Endodermal cell (in vitro differentiated cells): ENCODE measurements at regions not wholly inside any gene's neighbourhood (a gene's known extent, or its start where the extent isn't known, plus 50 kb on each side); places are given as distances from the start of the nearest gene placed in this dataset.
A peak's percentile ranks its signal among the peaks of the same experiment; 100 is the strongest.

ENCODE experiments used
- DNase-seq: peaks from one replicate; pipeline ENCODE4 v3.0.0-alpha.2; 2017
- H3K27ac ChIP-seq: 2 replicates; pipeline ENCODE4 v1.5.1; 2013; ENCODE audit warnings: mild to moderate bottlenecking, low read depth, low read length, moderate library complexity
- H3K27me3 ChIP-seq: 2 replicates; pipeline ENCODE4 v1.6.1; 2013; ENCODE audit warnings: mild to moderate bottlenecking, low read length, moderate library complexity; ENCODE audit not compliant: insufficient read depth, control insufficient read depth, poor library complexity, severe bottlenecking
- H3K36me3 ChIP-seq: 2 replicates; pipeline ENCODE4 v1.7.0; 2013; ENCODE audit warnings: mild to moderate bottlenecking, low read length, moderate library complexity; ENCODE audit not compliant: control insufficient read depth, insufficient read depth
- H3K4me1 ChIP-seq: one replicate; pipeline ENCODE4 v1.7.0; 2013; ENCODE audit warnings: low read length; ENCODE audit not compliant: control insufficient read depth, insufficient read depth
- H3K4me3 ChIP-seq: 2 replicates; pipeline ENCODE4 v1.5.1; 2013; ENCODE audit warnings: mild to moderate bottlenecking, low read length, moderate library complexity
- H3K9ac ChIP-seq: 2 replicates; pipeline ENCODE4 v1.6.1; 2013; ENCODE audit warnings: mild to moderate bottlenecking, low read length, moderate library complexity; ENCODE audit not compliant: poor library complexity, severe bottlenecking; ENCODE audit errors: extremely low read depth
- H3K9me3 ChIP-seq: 2 replicates; pipeline ENCODE4 v1.6.1; 2013; ENCODE audit warnings: mild to moderate bottlenecking, low read length, moderate library complexity; ENCODE audit not compliant: control insufficient read depth
- H3K27ac Mint-ChIP-seq: 2 replicates; pipeline ENCODE4 v1.8.0; 2020; ENCODE audit warnings: mixed read lengths
- H3K27me3 Mint-ChIP-seq: 2 replicates; pipeline ENCODE4 v1.8.0; 2021; ENCODE audit warnings: mild to moderate bottlenecking, mixed read lengths; ENCODE audit not compliant: insufficient read depth
- H3K36me3 Mint-ChIP-seq: 2 replicates; pipeline ENCODE4 v1.8.0; 2020; ENCODE audit warnings: low read depth, mixed read lengths
- H3K4me1 Mint-ChIP-seq: 2 replicates; pipeline ENCODE4 v1.8.0; 2020; ENCODE audit warnings: mixed read lengths
- H3K4me3 Mint-ChIP-seq: 2 replicates; pipeline ENCODE4 v1.8.0; 2020; ENCODE audit warnings: mild to moderate bottlenecking, moderate library complexity, mixed read lengths
- H3K9me3 Mint-ChIP-seq: 2 replicates; pipeline ENCODE4 v1.8.0; 2020; ENCODE audit warnings: mild to moderate bottlenecking, mixed read lengths
- CTCF ChIP-seq: fragments of 200-600 bp; sonication (generic); conservative IDR thresholded peaks from 2 replicates; pipeline ENCODE4 v1.5.0; 2021; ENCODE audit warnings: antibody characterized with exemption, mild to moderate bottlenecking
- WGBS, 2 experiments: methylation state at CpG; one replicate each; pipeline versions ENCODE4 v1.1.5 to v1.1.7; 2013; ENCODE audit warnings: missing lambda C conversion rate in 2 of 2, mixed read lengths in 1 of 2; ENCODE audit not compliant: insufficient coverage in 1 of 2, insufficient read length in 1 of 2; 5-methylcytosine and 5-hydroxymethylcytosine counted together

GRCh38 chr4:74659576-74660411, 134.5 kb downstream of the BTC start:
- H3K27ac ChIP-seq, result no peak overlapping the region
- peak; percentile 40 for DNase-seq

GRCh38 chr4:74660866-74661265, 133.5 kb downstream of the BTC start:
- DNase-seq, result no peak
- Mint-ChIP-seq H3K27ac (no peak overlapping the region), H3K9me3 (peaks cover 1% of the 10 kb centered on the region), H3K36me3 (no peaks in the 10 kb centered on the region), H3K4me1 (peaks cover 22% of the 10 kb centered on the region), H3K27me3 (no peaks in the 10 kb centered on the region), H3K4me3 (no peak overlapping the region)
- no peak overlapping the region for H3K4me3 ChIP-seq
- no peaks in the 10 kb centered on the region for H3K4me1 ChIP-seq
- no peaks in the 10 kb centered on the region for H3K9me3 ChIP-seq
- TF ChIP-seq CTCF, result no peak
- 84% methylated on average over 2 of the region's 2 CpGs; no CpG with 5 or more reads in 1 of the 2 experiments for WGBS, 2 experiments
- H3K27ac ChIP-seq, result no peak overlapping the region
- H3K27me3 ChIP-seq, result no peaks in the 10 kb centered on the region
- H3K36me3 ChIP-seq, result no peaks in the 10 kb centered on the region
- no peak overlapping the region for H3K9ac ChIP-seq

More at GRCh38 chr4:74659576-74660411, 134.5 kb downstream of the BTC start:
- Mint-ChIP-seq H3K27ac (no peak overlapping the region), H3K9me3 (peaks cover 1% of the 10 kb centered on the region), H3K4me3 (no peak overlapping the region), H3K36me3 (no peaks in the 10 kb centered on the region), H3K4me1 (peaks cover 17% of the 10 kb centered on the region), H3K27me3 (no peaks in the 10 kb centered on the region)
- no peak overlapping the region for H3K4me3 ChIP-seq
- H3K9ac ChIP-seq, result no peak overlapping the region
- WGBS, 2 experiments, result 90 to 92% methylated on average over 2 to 3 of the region's 3 CpGs
- H3K9me3 ChIP-seq, result no peaks in the 10 kb centered on the region
- no peaks in the 10 kb centered on the region for H3K36me3 ChIP-seq
- H3K4me1 ChIP-seq, result no peaks in the 10 kb centered on the region
- no peak for TF ChIP-seq CTCF
- no peaks in the 10 kb centered on the region for H3K27me3 ChIP-seq

GRCh38 chr4:74661427-74662201, 132.7 kb downstream of the BTC start:
- Histone ChIP-seq H3K27me3 (no peaks in the 10 kb centered on the region), H3K4me1 (no peaks in the 10 kb centered on the region), H3K9ac (no peak overlapping the region), H3K36me3 (no peaks in the 10 kb centered on the region), H3K27ac (no peak overlapping the region), H3K9me3 (no peaks in the 10 kb centered on the region), H3K4me3 (no peak overlapping the region)
- Mint-ChIP-seq H3K4me1 (peaks cover 22% of the 10 kb centered on the region), H3K36me3 (no peaks in the 10 kb centered on the region), H3K27me3 (no peaks in the 10 kb centered on the region), H3K27ac (no peak overlapping the region), H3K4me3 (no peak overlapping the region), H3K9me3 (peaks cover 1% of the 10 kb centered on the region)
- DNase-seq, result no peak
- no peak for TF ChIP-seq CTCF
- 86 to 100% methylated on average over 1 to 2 of the region's 2 CpGs for WGBS, 2 experiments
